H1 (cell line): ENCODE measurements at regions not wholly inside any gene's neighbourhood (a gene's known extent, or its start where the extent isn't known, plus 50 kb on each side); places are given as distances from the start of the nearest gene placed in this dataset.
A peak's percentile ranks its signal among the peaks of the same experiment; 100 is the strongest.

ENCODE experiments used
- CTCF ChIA-PET: fragments of 300-600 bp; sonication (Branson Sonifier 250); formaldehyde crosslinking; loops from one replicate; lab custom pipeline; 2021; ENCODE audit not compliant: partially characterized antibody; lab: Charles Lee
- POLR2A ChIA-PET: fragments of 300-600 bp; sonication (Branson Sonifier 250); formaldehyde crosslinking; loops from one replicate; lab custom pipeline; 2021; ENCODE audit warnings: inconsistent platforms; ENCODE audit not compliant: partially characterized antibody; lab: Charles Lee
- DNase-seq, 2 experiments: peaks; one replicate each; pipeline versions ENCODE4 v3.0.0 to v3.0.0-alpha.2; 2010 to 2022; ENCODE audit warnings: low spot score in 2 of 2, low read depth in 1 of 2, mixed read lengths in 1 of 2
- FAIRE-seq: peaks from 2 replicates; lab custom pipeline; 2011; peaks lifted over from hg19 to GRCh38; lab: Jason Lieb, UNC
- H2AFZ ChIP-seq: 2 replicates; pipeline ENCODE4 v1.8.1; 2012; ENCODE audit warnings: low read length, inconsistent platforms
- H2AK5ac ChIP-seq: 2 replicates; pipeline ENCODE4 v1.6.1; 2013; ENCODE audit warnings: low read depth, low read length
- H2BK120ac ChIP-seq: replicated peaks from 2 replicates; pipeline ENCODE3; 2013; ENCODE audit warnings: low read depth, low read length, inconsistent platforms
- H2BK12ac ChIP-seq: 2 replicates; pipeline ENCODE4 v1.6.1; 2013; ENCODE audit warnings: low read depth, low read length
- H2BK15ac ChIP-seq: 2 replicates; pipeline ENCODE4 v1.6.1; 2013; ENCODE audit warnings: low read length
- H2BK20ac ChIP-seq: 2 replicates; pipeline ENCODE4 v1.6.1; 2013; ENCODE audit warnings: low read length
- H2BK5ac ChIP-seq: 2 replicates; pipeline ENCODE4 v1.6.1; 2013; ENCODE audit warnings: low read depth, low read length
- H3K14ac ChIP-seq: 2 replicates; pipeline ENCODE4 v1.6.1; 2013; ENCODE audit warnings: inconsistent platforms; ENCODE audit not compliant: insufficient read length
- H3K18ac ChIP-seq: 2 replicates; pipeline ENCODE4 v1.6.1; 2013; ENCODE audit warnings: low read length; ENCODE audit errors: extremely low read depth
- H3K23ac ChIP-seq: 2 replicates; pipeline ENCODE4 v1.6.1; 2013; ENCODE audit warnings: inconsistent platforms; ENCODE audit not compliant: insufficient read length
- H3K23me2 ChIP-seq: 2 replicates; pipeline ENCODE4 v1.6.1; 2013; ENCODE audit warnings: low read depth, low read length
- H3K27ac ChIP-seq: 2 replicates; pipeline ENCODE4 v1.6.1; 2011; ENCODE audit warnings: low read depth, low read length, inconsistent platforms
- H3K27me3 ChIP-seq, 4 experiments: replicated peaks in 1 of 4; 1 replicate in 1 of 4; 2 replicates in 3 of 4; pipeline versions ENCODE4 v1.6.1 to v1.8.1; 2011 to 2013; ENCODE audit warnings: low read length in 3 of 4, mild to moderate bottlenecking in 3 of 4, inconsistent platforms in 2 of 4, mixed read lengths in 2 of 4, moderate library complexity in 1 of 4; ENCODE audit not compliant: control insufficient read depth in 3 of 4, insufficient read depth in 3 of 4; ENCODE audit errors: extremely low read depth in 1 of 4
- H3K36me3 ChIP-seq, 4 experiments: 2 replicates each; pipeline versions ENCODE4 v1.6.1 to v1.8.1; 2011 to 2013; ENCODE audit warnings: mild to moderate bottlenecking in 4 of 4, low read length in 3 of 4, moderate library complexity in 2 of 4, control low read depth in 1 of 4, inconsistent platforms in 1 of 4; ENCODE audit not compliant: insufficient read depth in 4 of 4, control insufficient read depth in 2 of 4
- H3K4ac ChIP-seq: replicated peaks from 2 replicates; pipeline ENCODE3; 2013; ENCODE audit warnings: low read length, low read depth, mixed read lengths, inconsistent platforms; ENCODE audit not compliant: insufficient read length
- H3K4me1 ChIP-seq, 4 experiments: replicated peaks in 1 of 4; 1 replicate in 1 of 4; 2 replicates in 3 of 4; pipeline versions ENCODE4 v1.6.1 to v1.8.1; 2011 to 2013; ENCODE audit warnings: low read length in 3 of 4, inconsistent platforms in 2 of 4, mixed read lengths in 1 of 4; ENCODE audit not compliant: insufficient read depth in 4 of 4, control insufficient read depth in 3 of 4
- H3K4me2 ChIP-seq, 2 experiments: 2 replicates each; pipeline versions ENCODE4 v1.6.1 to v1.8.1; 2011 to 2013; ENCODE audit warnings: low read depth in 2 of 2, low read length in 2 of 2, control low read depth in 1 of 2, inconsistent platforms in 1 of 2, mild to moderate bottlenecking in 1 of 2; ENCODE audit not compliant: insufficient read depth in 1 of 2
- H3K4me3 ChIP-seq, 4 experiments: fragments of 200-600, 300-600 bp in 1 of 4; sonication (generic), shearing (Covaris generic), sonication (Bioruptor Twin) in 1 of 4; 2 replicates each; pipeline versions ENCODE4 v1.5.1 to v1.8.1; 2011 to 2016; ENCODE audit warnings: low read length in 4 of 4, low read depth in 3 of 4, control low read depth in 2 of 4, inconsistent platforms in 2 of 4, mild to moderate bottlenecking in 2 of 4, mixed read lengths in 1 of 4, moderate library complexity in 1 of 4; ENCODE audit not compliant: insufficient read depth in 2 of 4; ENCODE audit errors: extremely low read depth in 1 of 4
- H3K56ac ChIP-seq: replicated peaks from 2 replicates; pipeline ENCODE3; 2013; ENCODE audit warnings: low read depth, mild to moderate bottlenecking, mixed read lengths, low read length, inconsistent platforms; ENCODE audit not compliant: insufficient read length
- H3K79me1 ChIP-seq: 2 replicates; pipeline ENCODE4 v1.6.1; 2013; ENCODE audit warnings: low read depth, low read length, control low read depth
- H3K79me2 ChIP-seq, 2 experiments: 2 replicates each; pipeline versions ENCODE4 v1.6.1 to v1.8.1; 2012 to 2013; ENCODE audit warnings: low read length in 2 of 2, mild to moderate bottlenecking in 2 of 2, inconsistent platforms in 1 of 2; ENCODE audit not compliant: insufficient read depth in 2 of 2, control insufficient read depth in 1 of 2
- H3K9ac ChIP-seq, 4 experiments: replicated peaks in 1 of 4; 1 replicate in 1 of 4; 2 replicates in 3 of 4; pipeline versions ENCODE4 v1.6.1 to v1.8.1; 2011 to 2013; ENCODE audit warnings: low read depth in 3 of 4, low read length in 3 of 4, control low read depth in 2 of 4, mild to moderate bottlenecking in 2 of 4, moderate library complexity in 2 of 4, inconsistent platforms in 1 of 4; ENCODE audit errors: extremely low read depth in 1 of 4
- H3K9me3 ChIP-seq, 2 experiments: 2 replicates each; pipeline versions ENCODE4 v1.6.1 to v1.8.1; 2012 to 2013; ENCODE audit warnings: mild to moderate bottlenecking in 2 of 2, moderate library complexity in 2 of 2, control low read depth in 1 of 2, inconsistent platforms in 1 of 2, low read depth in 1 of 2, low read length in 1 of 2, mixed read lengths in 1 of 2; ENCODE audit not compliant: insufficient read depth in 2 of 2
- H4K20me1 ChIP-seq, 2 experiments: replicated peaks in 1 of 2; 2 replicates each; pipeline versions ENCODE3 to v1.8.1; 2011 to 2013; ENCODE audit warnings: inconsistent platforms in 2 of 2, low read length in 2 of 2, mild to moderate bottlenecking in 1 of 2; ENCODE audit not compliant: insufficient read depth in 2 of 2, control insufficient read depth in 1 of 2
- H4K5ac ChIP-seq: 2 replicates; pipeline ENCODE4 v1.6.1; 2013; ENCODE audit warnings: low read length, low read depth, mixed read lengths, inconsistent platforms; ENCODE audit not compliant: insufficient read length
- H4K8ac ChIP-seq: 2 replicates; pipeline ENCODE4 v1.8.0; 2013; ENCODE audit warnings: mild to moderate bottlenecking, moderate library complexity, low read length, inconsistent platforms; ENCODE audit not compliant: insufficient read depth; ENCODE audit errors: extremely low read depth
- H4K91ac ChIP-seq: replicated peaks from 2 replicates; pipeline ENCODE3; 2013; ENCODE audit warnings: low read length, mixed read lengths, inconsistent platforms; ENCODE audit not compliant: insufficient read length
- WGBS, 2 experiments: shearing (Covaris generic) in 1 of 2; methylation state at CpG; one replicate each; pipeline versions ENCODE4 v1.1.6 to v1.1.7; 2013 to 2015; ENCODE audit warnings: low lambda C conversion rate in 2 of 2, mixed read lengths in 2 of 2, inconsistent platforms in 1 of 2, low coverage in 1 of 2, missing lambda C conversion rate in 1 of 2; ENCODE audit not compliant: insufficient replicate concordance in 2 of 2, insufficient coverage in 1 of 2, insufficient read length in 1 of 2; ENCODE audit errors: extremely low coverage in 1 of 2, missing lambda C conversion rate in 1 of 2; 5-methylcytosine and 5-hydroxymethylcytosine counted together

DNA sequence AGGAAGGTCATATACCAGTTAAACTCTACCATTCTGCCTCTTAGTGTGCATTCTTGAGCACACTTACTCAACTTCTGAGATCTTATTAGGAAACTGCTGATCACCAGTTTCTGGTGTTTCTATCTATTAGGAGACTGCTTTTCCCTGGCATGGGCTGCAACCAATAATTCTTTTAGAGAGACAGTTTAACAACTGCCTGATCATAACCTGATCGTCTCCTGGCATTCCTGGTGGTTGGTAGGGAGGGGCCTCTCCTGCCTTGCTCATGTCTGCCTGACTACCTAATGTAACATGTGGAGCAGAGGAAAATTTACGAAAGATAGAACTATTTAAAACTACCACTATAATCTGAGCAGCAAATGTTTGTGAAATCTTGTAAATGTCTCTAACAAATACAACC is 75.3 kb upstream of the MGAT4C start:
- Histone ChIP-seq H2BK120ac (no peak overlapping the region), H3K27ac (no peak overlapping the region), H3K56ac (no peak overlapping the region), H3K79me2 (peaks cover 0 to 53% of the 10 kb centered on the region in 2 experiments; a peak in 2 of 4 replicates), H3K36me3 (no peaks in the 10 kb centered on the region), H3K9me3 (no peaks in the 10 kb centered on the region), H2AK5ac (no peak overlapping the region), H4K91ac (no peak overlapping the region), H3K27me3 (no peaks in the 10 kb centered on the region), H3K79me1 (no peaks in the 10 kb centered on the region), H2BK15ac (no peak overlapping the region), H2BK20ac (peak overlapping the region; percentile 53; the same call in 1 of the 2 replicates), H3K4ac (no peak overlapping the region), H4K5ac (no peak overlapping the region), H3K4me1 (peaks cover 0 to 19% (median 5%) of the 10 kb centered on the region in 4 experiments; a peak in 3 of 7 replicates), H3K14ac (no peak overlapping the region), H3K4me3 (no peak overlapping the region), H4K8ac (no peak overlapping the region), H3K4me2 (peak overlapping the region in 1 of 2 experiments; percentile 22; a peak in 1 of 4 replicates), H2BK12ac (no peak overlapping the region), H2AFZ (no peak overlapping the region), H3K9ac (no peak overlapping the region), H3K23me2 (no peaks in the 10 kb centered on the region), H2BK5ac (no peak overlapping the region), H3K18ac (0 out of 2 replicates have a peak overlapping the region, but pooled peaks have one; percentile 28), H3K23ac (no peak overlapping the region), H4K20me1 (no peaks in the 10 kb centered on the region)
- no peak for FAIRE-seq
- DNase-seq: no peak
- ChIA-PET CTCF (no interaction called here), POLR2A (no interaction called here)
- WGBS, 2 experiments: 72% methylated on average over 2 of the region's 2 CpGs; no CpG with 5 or more reads in 1 of the 2 experiments
